ENCODE measurements at regions not wholly inside any gene's neighbourhood (a gene's known extent, or its start where the extent isn't known, plus 50 kb on each side); places are given as distances from the start of the nearest gene placed in this dataset.

- peaks cover 3% of the 10 kb centered on the region for H3K9me3 ChIP-seq (ENCODE audit: control insufficient read depth, insufficient read depth, low read depth, low read length)
- no peaks in the 10 kb centered on the region for H3K36me3 ChIP-seq (ENCODE audit: control insufficient read depth, insufficient read depth, low read length)
- no peaks in the 10 kb centered on the region; the same call in 1 of the 2 replicates for H3K27me3 ChIP-seq (ENCODE audit: control insufficient read depth, insufficient read depth, low read length)
- no peak overlapping the region for H3K4me3 ChIP-seq (ENCODE audit: low read depth, low read length)
- no peak overlapping the region for H3K27ac ChIP-seq (ENCODE audit: low read depth, low read length)
- no peak overlapping the region for H3K9ac ChIP-seq (ENCODE audit: low read length)
- H3K4me1 ChIP-seq (ENCODE audit: control insufficient read depth, insufficient read depth, low read length), result peaks cover 2% of the 10 kb centered on the region; the same call in 1 of the 2 replicates
These were observed 92.7 kb upstream of the NEURL1B start for GRCh38 chr5:172548311-172548731.

GRCh38 chr5:172546196-172546595 lies 91.9 kb upstream of the SH3PXD2B start:
- no peaks in the 10 kb centered on the region for H3K36me3 ChIP-seq (ENCODE audit: control insufficient read depth, insufficient read depth, low read length)
- no peak overlapping the region for H3K27ac ChIP-seq (ENCODE audit: low read depth, low read length)
- no peak overlapping the region for H3K9ac ChIP-seq (ENCODE audit: low read length)
- H3K9me3 ChIP-seq (ENCODE audit: control insufficient read depth, insufficient read depth, low read depth, low read length), result peaks cover 3% of the 10 kb centered on the region
- H3K4me1 ChIP-seq (ENCODE audit: control insufficient read depth, insufficient read depth, low read length), result peaks cover 7% of the 10 kb centered on the region
- no peaks in the 10 kb centered on the region; the same call in 1 of the 2 replicates for H3K27me3 ChIP-seq (ENCODE audit: control insufficient read depth, insufficient read depth, low read length)
- H3K4me3 ChIP-seq (ENCODE audit: low read depth, low read length), result no peak overlapping the region

DNA sequence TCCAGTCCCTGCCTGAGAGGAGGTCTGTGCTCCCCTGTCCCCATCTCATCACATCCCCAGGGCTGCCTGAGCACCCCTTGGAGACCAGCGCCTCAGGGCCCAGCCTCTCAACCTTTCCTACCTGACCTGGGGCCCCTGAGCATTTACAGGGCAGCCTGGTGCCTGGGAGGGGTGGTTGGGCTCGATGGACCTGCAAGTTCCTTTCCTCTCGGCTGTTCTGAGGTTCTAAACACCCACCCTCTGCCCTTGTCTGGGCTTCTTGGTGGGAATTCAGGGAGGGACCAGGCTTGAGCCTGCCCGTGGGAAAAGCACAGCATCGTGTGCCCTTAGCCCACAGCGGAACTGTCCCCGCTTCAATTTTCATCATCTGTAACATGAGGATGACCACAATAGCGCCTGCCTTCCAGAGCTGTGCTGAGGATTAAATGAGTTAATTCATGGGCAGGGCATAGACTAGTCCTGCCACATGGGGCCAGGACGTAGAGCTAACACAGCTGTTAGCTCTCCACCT lies 91.0 kb upstream of the SH3PXD2B start:
- H3K36me3 ChIP-seq (ENCODE audit: control insufficient read depth, insufficient read depth, low read length), result no peaks in the 10 kb centered on the region
- no peak overlapping the region for H3K9ac ChIP-seq (ENCODE audit: low read length)
- H3K27me3 ChIP-seq (ENCODE audit: control insufficient read depth, insufficient read depth, low read length), result no peaks in the 10 kb centered on the region; the same call in 1 of the 2 replicates
- H3K9me3 ChIP-seq (ENCODE audit: control insufficient read depth, insufficient read depth, low read depth, low read length), result peaks cover 3% of the 10 kb centered on the region
- H3K4me3 ChIP-seq (ENCODE audit: low read depth, low read length), result no peak overlapping the region
- H3K27ac ChIP-seq (ENCODE audit: low read depth, low read length), result no peak overlapping the region
- H3K4me1 ChIP-seq (ENCODE audit: control insufficient read depth, insufficient read depth, low read length), result peaks cover 10% of the 10 kb centered on the region

GRCh38 chr5:172544371-172545095 lies 90.2 kb upstream of the SH3PXD2B start:
- Histone ChIP-seq H3K27me3 (ENCODE audit: control insufficient read depth, insufficient read depth, low read length) (no peaks in the 10 kb centered on the region; the same call in 1 of the 2 replicates), H3K4me1 (ENCODE audit: control insufficient read depth, insufficient read depth, low read length) (peaks cover 8% of the 10 kb centered on the region), H3K36me3 (ENCODE audit: control insufficient read depth, insufficient read depth, low read length) (no peaks in the 10 kb centered on the region), H3K9me3 (ENCODE audit: control insufficient read depth, insufficient read depth, low read depth, low read length) (peaks cover 3% of the 10 kb centered on the region), H3K27ac (ENCODE audit: low read depth, low read length) (no peak overlapping the region), H3K4me3 (ENCODE audit: low read depth, low read length) (no peak overlapping the region), H3K9ac (ENCODE audit: low read length) (no peak overlapping the region)

- Histone ChIP-seq H3K27ac (ENCODE audit: low read depth, low read length) (no peak overlapping the region), H3K9ac (ENCODE audit: low read length) (no peak overlapping the region), H3K27me3 (ENCODE audit: control insufficient read depth, insufficient read depth, low read length) (no peaks in the 10 kb centered on the region; the same call in 1 of the 2 replicates), H3K36me3 (ENCODE audit: control insufficient read depth, insufficient read depth, low read length) (no peaks in the 10 kb centered on the region), H3K4me1 (ENCODE audit: control insufficient read depth, insufficient read depth, low read length) (peaks cover 8% of the 10 kb centered on the region), H3K9me3 (ENCODE audit: control insufficient read depth, insufficient read depth, low read depth, low read length) (peaks cover 3% of the 10 kb centered on the region), H3K4me3 (ENCODE audit: low read depth, low read length) (no peak overlapping the region)
These were observed 89.4 kb upstream of the SH3PXD2B start for GRCh38 chr5:172543484-172544298.

DNA sequence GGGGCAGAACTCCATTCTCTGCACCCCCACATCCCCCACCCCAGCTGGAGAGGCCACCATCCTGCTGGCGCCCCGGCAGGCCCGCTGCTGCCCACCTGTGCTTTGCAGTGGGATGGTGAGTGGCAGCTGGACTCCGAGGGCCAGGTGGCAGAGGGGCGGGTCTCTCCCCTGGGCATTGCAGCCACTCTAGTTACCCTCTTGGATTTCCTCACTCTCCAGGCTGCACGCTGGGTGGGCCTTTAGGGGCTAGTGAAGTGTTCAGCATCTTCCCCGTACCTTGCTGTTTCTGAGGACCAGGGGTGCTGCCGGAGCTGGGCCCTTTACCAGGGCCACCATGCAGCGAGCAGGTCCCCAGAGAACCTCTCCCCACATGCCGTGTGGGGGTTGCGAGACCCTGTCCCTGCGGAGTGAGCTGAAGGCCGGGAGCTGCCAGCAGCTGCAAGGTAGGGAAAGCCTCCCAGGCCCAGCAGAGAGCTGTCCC lies 88.4 kb upstream of the SH3PXD2B start:
- no peak overlapping the region for H3K27ac ChIP-seq (ENCODE audit: low read depth, low read length)
- no peak overlapping the region for H3K9ac ChIP-seq (ENCODE audit: low read length)
- no peaks in the 10 kb centered on the region; the same call in 1 of the 2 replicates for H3K27me3 ChIP-seq (ENCODE audit: control insufficient read depth, insufficient read depth, low read length)
- peaks cover 8% of the 10 kb centered on the region for H3K4me1 ChIP-seq (ENCODE audit: control insufficient read depth, insufficient read depth, low read length)
- no peaks in the 10 kb centered on the region for H3K36me3 ChIP-seq (ENCODE audit: control insufficient read depth, insufficient read depth, low read length)
- H3K4me3 ChIP-seq (ENCODE audit: low read depth, low read length), result no peak overlapping the region
- peaks cover 3% of the 10 kb centered on the region for H3K9me3 ChIP-seq (ENCODE audit: control insufficient read depth, insufficient read depth, low read depth, low read length)

- H3K4me3 ChIP-seq (ENCODE audit: low read depth, low read length), result no peak overlapping the region
- H3K27me3 ChIP-seq (ENCODE audit: control insufficient read depth, insufficient read depth, low read length), result no peaks in the 10 kb centered on the region; the same call in 1 of the 2 replicates
- H3K36me3 ChIP-seq (ENCODE audit: control insufficient read depth, insufficient read depth, low read length), result no peaks in the 10 kb centered on the region
- H3K9me3 ChIP-seq (ENCODE audit: control insufficient read depth, insufficient read depth, low read depth, low read length), result peaks cover 6% of the 10 kb centered on the region
- peaks cover 8% of the 10 kb centered on the region for H3K4me1 ChIP-seq (ENCODE audit: control insufficient read depth, insufficient read depth, low read length)
- H3K9ac ChIP-seq (ENCODE audit: low read length), result no peak overlapping the region
- H3K27ac ChIP-seq (ENCODE audit: low read depth, low read length), result no peak overlapping the region
These were observed 87.4 kb upstream of the SH3PXD2B start for GRCh38 chr5:172541773-172542136.

DNA sequence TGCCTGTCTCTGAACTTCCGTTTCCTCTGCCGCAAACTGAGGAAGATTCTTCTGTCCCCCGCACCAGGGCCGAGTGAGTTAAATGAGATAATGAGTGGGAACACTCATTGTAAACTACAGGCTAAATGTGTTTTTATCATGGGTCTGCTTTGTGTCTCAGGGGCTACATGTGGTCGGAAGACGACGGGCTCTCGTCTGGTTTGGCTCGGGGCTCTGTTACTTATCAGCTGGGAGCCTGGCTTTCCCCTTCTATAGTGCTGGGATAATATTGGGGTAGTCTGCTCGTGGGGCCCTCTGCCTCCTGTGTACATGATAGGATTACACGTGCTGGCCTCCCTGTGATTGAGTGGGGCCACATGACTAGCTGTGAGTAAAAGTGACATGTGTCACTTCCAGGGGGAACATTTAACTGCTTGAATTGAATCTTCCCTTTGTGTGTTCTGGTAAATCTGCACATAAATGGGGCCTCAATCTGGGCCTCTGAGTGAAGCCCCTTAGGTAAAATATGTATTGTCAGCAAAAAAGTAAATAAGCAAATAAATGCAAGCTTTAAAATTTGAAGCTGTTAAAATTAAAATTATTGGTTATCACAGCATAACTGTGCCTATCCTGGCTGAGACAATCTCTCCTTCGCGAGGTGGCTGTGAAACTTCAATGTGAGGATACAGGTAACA lies 86.9 kb upstream of the SH3PXD2B start:
- Histone ChIP-seq H3K27me3 (ENCODE audit: control insufficient read depth, insufficient read depth, low read length) (no peaks in the 10 kb centered on the region), H3K27ac (ENCODE audit: low read depth, low read length) (no peak overlapping the region), H3K4me3 (ENCODE audit: low read depth, low read length) (no peak overlapping the region), H3K9ac (ENCODE audit: low read length) (no peak overlapping the region), H3K4me1 (ENCODE audit: control insufficient read depth, insufficient read depth, low read length) (peaks cover 8% of the 10 kb centered on the region), H3K9me3 (ENCODE audit: control insufficient read depth, insufficient read depth, low read depth, low read length) (peaks cover 6% of the 10 kb centered on the region), H3K36me3 (ENCODE audit: control insufficient read depth, insufficient read depth, low read length) (no peaks in the 10 kb centered on the region)

DNA sequence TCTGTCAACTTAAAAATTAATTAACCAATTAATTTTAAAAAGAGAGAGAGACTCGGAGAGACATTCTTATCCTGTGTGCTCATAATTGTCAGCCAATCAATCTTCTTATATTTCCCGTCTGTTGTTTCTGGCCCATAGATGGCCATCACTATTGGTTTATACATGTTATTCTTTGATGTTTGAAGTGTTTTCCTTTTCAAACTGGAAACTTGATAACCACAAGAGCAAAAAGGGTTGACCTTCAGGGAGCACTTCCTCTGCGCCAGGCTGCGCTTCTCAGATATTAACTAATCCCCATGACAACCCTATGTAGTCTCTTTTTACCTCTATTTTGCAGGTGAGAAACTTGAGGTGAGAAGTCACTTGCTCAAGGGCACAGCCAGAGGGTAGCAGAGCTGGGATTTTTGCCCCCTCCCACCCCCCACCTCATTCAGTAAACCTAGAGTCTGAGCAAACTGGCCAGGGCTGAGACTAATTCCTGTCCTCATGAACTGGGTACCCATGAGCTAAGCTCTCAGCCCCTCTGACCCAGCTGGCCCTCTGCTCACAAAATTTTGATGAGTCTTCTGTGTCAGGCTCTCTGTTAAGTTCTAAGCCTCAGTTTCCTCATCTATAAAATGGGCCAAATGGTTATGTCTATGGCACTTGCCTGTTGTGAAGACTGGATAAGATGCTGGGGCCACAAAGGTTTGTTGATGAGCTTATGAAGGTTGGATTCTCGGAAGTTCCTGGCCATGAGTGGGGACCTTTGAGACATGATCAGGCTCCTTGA lies 86.0 kb upstream of the SH3PXD2B start:
- no peak overlapping the region for H3K9ac ChIP-seq (ENCODE audit: low read length)
- H3K36me3 ChIP-seq (ENCODE audit: control insufficient read depth, insufficient read depth, low read length), result no peaks in the 10 kb centered on the region
- no peaks in the 10 kb centered on the region for H3K27me3 ChIP-seq (ENCODE audit: control insufficient read depth, insufficient read depth, low read length)
- H3K27ac ChIP-seq (ENCODE audit: low read depth, low read length), result no peak overlapping the region
- H3K4me3 ChIP-seq (ENCODE audit: low read depth, low read length), result no peak overlapping the region
- H3K9me3 ChIP-seq (ENCODE audit: control insufficient read depth, insufficient read depth, low read depth, low read length), result peaks cover 6% of the 10 kb centered on the region
- H3K4me1 ChIP-seq (ENCODE audit: control insufficient read depth, insufficient read depth, low read length), result peaks cover 8% of the 10 kb centered on the region

DNA sequence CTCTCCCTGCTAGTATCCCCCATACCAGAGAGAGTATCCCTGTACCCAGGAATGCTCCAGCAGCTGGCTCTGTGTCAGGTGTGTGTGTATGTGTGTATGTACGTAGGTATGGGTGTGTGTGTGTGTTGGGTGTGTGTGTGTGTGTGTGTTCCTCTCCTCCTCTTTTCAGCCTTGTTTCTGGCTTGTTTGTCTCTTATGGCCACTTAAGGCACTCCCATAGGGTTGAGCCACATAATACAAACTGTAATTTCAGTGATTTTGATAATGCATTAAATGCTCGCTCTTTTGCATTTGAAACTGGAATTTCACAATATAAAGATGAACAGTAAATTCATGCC lies 80.8 kb upstream of the SH3PXD2B start:
- Histone ChIP-seq H3K4me3 (ENCODE audit: low read depth, low read length) (no peak overlapping the region), H3K9ac (ENCODE audit: low read length) (no peak overlapping the region), H3K4me1 (ENCODE audit: control insufficient read depth, insufficient read depth, low read length) (0 out of 2 replicates have a peak, but pooled peaks cover 3% of the 10 kb centered on the region), H3K27me3 (ENCODE audit: control insufficient read depth, insufficient read depth, low read length) (no peaks in the 10 kb centered on the region), H3K36me3 (ENCODE audit: control insufficient read depth, insufficient read depth, low read length) (no peaks in the 10 kb centered on the region), H3K9me3 (ENCODE audit: control insufficient read depth, insufficient read depth, low read depth, low read length) (peaks cover 3% of the 10 kb centered on the region; the same call in 1 of the 2 replicates), H3K27ac (ENCODE audit: low read depth, low read length) (no peak overlapping the region)

Data from HUES6 (cell line).